ENCODE measurements at regions not wholly inside any gene's neighbourhood (a gene's known extent, or its start where the extent isn't known, plus 50 kb on each side); places are given as distances from the start of the nearest gene placed in this dataset.

DNA sequence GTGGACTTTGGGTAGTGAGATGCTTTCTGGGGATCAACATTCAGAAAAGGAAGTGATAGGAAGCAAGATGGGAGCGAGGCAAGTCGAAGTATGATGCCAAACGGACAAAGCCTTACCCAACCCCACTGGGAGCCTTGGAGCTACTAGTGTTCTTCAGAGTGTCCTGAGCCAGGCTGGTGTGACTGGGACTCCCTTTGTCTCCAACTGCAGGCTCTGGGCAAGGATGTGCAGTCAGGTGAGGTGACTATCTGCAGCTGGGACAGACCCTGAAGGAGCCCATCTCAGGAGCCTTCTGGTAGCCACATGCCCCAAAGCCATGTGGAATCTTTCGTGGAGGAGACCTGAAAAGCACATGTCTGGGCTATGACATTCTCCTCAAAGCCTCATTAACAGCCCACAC, 360.6 kb downstream of the MTRR start:
- Histone ChIP-seq H3K27ac (no peak overlapping the region), H3K4me3 (no peak overlapping the region)
- TF ChIP-seq, protein P1, sequence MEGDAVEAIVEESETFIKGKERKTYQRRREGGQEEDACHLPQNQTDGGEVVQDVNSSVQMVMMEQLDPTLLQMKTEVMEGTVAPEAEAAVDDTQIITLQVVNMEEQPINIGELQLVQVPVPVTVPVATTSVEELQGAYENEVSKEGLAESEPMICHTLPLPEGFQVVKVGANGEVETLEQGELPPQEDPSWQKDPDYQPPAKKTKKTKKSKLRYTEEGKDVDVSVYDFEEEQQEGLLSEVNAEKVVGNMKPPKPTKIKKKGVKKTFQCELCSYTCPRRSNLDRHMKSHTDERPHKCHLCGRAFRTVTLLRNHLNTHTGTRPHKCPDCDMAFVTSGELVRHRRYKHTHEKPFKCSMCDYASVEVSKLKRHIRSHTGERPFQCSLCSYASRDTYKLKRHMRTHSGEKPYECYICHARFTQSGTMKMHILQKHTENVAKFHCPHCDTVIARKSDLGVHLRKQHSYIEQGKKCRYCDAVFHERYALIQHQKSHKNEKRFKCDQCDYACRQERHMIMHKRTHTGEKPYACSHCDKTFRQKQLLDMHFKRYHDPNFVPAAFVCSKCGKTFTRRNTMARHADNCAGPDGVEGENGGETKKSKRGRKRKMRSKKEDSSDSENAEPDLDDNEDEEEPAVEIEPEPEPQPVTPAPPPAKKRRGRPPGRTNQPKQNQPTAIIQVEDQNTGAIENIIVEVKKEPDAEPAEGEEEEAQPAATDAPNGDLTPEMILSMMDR (IDR thresholded peaks at IDR 0.05) = no peak
- DNase-seq (ENCODE audit: low spot score) = no peak

- Histone ChIP-seq H3K4me3 (no peak overlapping the region), H3K27ac (no peak overlapping the region)
- TF ChIP-seq, protein P1 (IDR thresholded peaks at IDR 0.05) = no peak
- DNase-seq (ENCODE audit: low spot score) = no peak
Measured at GRCh38 chr5:8230868-8231267, 361.9 kb downstream of the MTRR start.

GRCh38 chr5:8233479-8233878, 364.5 kb downstream of the MTRR start:
- DNase-seq (ENCODE audit: low spot score) = no peak
- Histone ChIP-seq H3K27ac (no peak overlapping the region), H3K4me3 (no peak overlapping the region)
- TF ChIP-seq, protein P1 (IDR thresholded peaks at IDR 0.05) = no peak

GRCh38 chr5:8234179-8234770, 365.3 kb downstream of the MTRR start:
- Histone ChIP-seq H3K4me3 (no peak overlapping the region), H3K27ac (no peak overlapping the region)
- no peak for DNase-seq (ENCODE audit: low spot score)

GRCh38 chr5:8238080-8238479, 369.1 kb downstream of the MTRR start:
- DNase-seq (ENCODE audit: low spot score) = no peak
- Histone ChIP-seq H3K4me3 (no peak overlapping the region), H3K27ac (no peak overlapping the region)
- TF ChIP-seq, protein P1 (IDR thresholded peaks at IDR 0.05) = no peak

More at GRCh38 chr5:8234179-8234770, 365.3 kb downstream of the MTRR start:
- TF ChIP-seq, protein P1 (IDR thresholded peaks at IDR 0.05) = no peak

- TF ChIP-seq, protein P1 (IDR thresholded peaks at IDR 0.05) = no peak
- DNase-seq (ENCODE audit: low spot score) = no peak
- Histone ChIP-seq H3K4me3 (no peak overlapping the region), H3K27ac (no peak overlapping the region)
Measured at GRCh38 chr5:8239198-8239597, 370.2 kb downstream of the MTRR start.

GRCh38 chr5:8239646-8240045, 370.7 kb downstream of the MTRR start:
- no peak overlapping the region for H3K4me3 ChIP-seq
- DNase-seq (ENCODE audit: low spot score) = no peak
- TF ChIP-seq, protein P1 (IDR thresholded peaks at IDR 0.05) = no peak
- no peak overlapping the region for H3K27ac ChIP-seq
